GM12874 (cell line): ENCODE measurements at regions not wholly inside any gene's neighbourhood (a gene's known extent, or its start where the extent isn't known, plus 50 kb on each side); places are given as distances from the start of the nearest gene placed in this dataset.

Source experiments
- TF ChIP-seq, protein P1 (sequence below): IDR thresholded peaks from 2 replicates; pipeline ENCODE4 v1.5.1; 2011; ENCODE audit warnings: low read depth, mild to moderate bottlenecking, control low read depth, low read length, moderate library complexity; ENCODE audit not compliant: insufficient read depth

DNA sequence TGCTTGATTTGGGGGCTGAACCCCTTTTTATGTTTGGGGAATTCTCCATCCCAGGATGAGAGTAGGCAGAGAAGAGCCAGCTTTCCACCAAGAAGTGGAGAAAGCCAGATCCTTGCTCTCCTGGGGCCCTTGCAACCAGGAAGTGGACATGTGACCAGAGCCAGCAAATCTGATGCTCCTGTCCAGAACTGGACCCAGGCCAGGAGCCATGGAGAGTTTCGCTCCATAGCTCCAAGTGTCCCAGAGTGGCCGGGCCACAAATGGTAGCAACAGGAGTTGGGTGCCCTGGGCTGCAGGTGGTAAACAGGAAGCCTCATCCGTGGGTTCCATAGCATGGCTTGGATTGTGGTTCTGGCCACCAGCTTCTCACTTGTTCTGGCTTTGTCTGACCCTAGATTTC, 93.9 kb upstream of the CD82 start:
- TF ChIP-seq, protein P1, sequence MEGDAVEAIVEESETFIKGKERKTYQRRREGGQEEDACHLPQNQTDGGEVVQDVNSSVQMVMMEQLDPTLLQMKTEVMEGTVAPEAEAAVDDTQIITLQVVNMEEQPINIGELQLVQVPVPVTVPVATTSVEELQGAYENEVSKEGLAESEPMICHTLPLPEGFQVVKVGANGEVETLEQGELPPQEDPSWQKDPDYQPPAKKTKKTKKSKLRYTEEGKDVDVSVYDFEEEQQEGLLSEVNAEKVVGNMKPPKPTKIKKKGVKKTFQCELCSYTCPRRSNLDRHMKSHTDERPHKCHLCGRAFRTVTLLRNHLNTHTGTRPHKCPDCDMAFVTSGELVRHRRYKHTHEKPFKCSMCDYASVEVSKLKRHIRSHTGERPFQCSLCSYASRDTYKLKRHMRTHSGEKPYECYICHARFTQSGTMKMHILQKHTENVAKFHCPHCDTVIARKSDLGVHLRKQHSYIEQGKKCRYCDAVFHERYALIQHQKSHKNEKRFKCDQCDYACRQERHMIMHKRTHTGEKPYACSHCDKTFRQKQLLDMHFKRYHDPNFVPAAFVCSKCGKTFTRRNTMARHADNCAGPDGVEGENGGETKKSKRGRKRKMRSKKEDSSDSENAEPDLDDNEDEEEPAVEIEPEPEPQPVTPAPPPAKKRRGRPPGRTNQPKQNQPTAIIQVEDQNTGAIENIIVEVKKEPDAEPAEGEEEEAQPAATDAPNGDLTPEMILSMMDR, result no peak

DNA sequence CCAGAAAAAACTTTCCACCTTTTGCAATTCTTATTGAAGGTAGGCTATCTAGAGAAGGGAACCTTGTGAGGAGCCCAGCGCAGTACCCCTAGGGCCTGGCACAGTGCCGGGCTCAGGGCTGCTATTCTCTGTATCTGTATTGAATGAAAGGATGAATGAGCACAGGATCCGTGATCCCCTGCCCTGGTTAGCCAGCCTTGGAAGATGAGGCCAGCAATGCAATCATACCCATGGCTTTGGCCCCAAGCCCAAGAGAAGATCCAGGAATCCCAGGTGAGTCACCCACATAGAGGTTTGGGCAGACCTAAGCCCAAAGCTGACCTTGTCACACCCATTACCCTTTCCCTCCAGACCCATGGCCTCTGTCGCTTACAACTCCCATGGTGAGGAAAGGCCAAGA, 92.5 kb upstream of the CD82 start:
- TF ChIP-seq, protein P1, result no peak

DNA sequence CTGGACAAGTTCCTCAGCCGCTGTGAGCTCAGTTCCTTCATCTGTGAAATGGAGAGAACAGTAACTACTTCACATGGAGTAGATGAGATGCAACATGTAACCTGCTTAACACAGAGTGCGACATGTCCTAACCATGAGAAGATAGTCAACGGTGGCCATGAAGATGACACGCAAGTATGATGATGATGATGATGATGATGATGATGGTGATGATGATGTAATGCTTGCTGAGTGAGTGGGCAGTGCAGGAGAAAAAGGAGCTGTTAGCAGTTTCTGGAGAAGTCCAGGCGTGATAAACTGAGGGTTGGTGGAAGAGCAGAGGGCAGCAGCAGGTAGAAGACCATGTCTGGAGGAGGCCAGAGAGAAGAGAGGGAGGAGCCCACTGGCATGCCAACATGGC, 90.8 kb upstream of the CD82 start:
- TF ChIP-seq, protein P1, result no peak

DNA sequence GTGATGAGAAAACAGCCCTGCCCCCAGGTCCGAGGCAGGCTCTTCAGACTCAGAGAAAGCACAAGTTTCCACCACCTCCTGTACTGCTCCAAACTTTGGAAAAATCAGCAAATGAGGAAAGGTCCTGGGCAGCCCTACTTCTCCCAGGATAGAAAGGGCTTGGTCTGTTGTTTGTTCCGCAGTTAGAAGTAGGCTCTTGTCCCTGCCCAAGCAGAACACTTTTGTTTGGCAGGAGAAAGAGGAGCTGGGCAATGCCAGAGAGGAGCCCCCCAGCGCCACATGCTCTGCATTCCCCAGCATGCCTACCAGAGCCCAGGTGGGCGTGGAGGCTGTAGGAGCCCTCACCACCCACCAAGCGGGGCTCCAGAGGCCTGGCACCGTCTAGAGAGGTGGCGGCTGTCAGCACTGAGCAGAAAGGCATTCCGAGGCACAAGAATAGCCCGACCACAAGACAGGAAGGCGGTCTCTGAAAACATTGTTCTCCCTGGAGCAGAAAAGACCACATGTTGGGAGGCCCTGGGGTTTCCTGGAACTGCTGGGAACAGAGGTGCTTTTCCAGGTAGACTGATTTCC, 90.3 kb upstream of the CD82 start:
- TF ChIP-seq, protein P1, result no peak

DNA sequence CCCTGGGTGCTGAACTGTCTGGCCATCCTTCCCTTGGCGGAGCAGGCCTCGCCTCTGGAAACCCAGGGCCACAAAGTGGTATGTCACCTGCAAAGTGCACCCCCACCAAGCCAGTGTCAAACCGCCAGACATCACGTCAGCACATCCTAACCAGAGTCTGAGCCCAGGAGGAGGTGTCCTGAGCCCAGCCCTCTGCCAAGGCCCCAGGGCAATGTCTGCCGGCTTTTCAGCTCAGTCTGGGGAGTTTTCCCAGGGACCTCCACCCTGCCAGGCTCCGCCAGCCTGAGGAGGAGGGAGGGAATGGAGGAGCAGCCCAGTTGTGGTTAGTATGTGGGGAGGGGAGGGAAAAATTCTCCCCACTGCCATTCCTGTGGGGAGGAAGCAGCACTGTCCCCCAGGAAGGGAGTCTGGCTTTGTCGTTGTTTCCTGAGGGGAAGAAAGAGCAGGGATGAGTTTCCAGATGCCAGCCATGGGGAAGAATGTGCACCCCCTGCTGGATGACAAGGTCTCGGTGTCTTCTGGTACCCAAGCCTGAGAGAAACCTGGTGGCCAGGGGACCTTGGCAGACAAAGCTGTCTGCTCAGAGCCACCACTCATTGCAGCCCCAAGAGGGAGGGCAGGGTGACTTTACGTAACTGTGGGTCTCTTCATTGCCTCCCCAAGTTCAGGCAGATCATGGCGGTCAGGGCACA, 81.4 kb upstream of the CD82 start:
- TF ChIP-seq, protein P1, result peak; percentile 32; the same call in 1 of the 2 replicates

DNA sequence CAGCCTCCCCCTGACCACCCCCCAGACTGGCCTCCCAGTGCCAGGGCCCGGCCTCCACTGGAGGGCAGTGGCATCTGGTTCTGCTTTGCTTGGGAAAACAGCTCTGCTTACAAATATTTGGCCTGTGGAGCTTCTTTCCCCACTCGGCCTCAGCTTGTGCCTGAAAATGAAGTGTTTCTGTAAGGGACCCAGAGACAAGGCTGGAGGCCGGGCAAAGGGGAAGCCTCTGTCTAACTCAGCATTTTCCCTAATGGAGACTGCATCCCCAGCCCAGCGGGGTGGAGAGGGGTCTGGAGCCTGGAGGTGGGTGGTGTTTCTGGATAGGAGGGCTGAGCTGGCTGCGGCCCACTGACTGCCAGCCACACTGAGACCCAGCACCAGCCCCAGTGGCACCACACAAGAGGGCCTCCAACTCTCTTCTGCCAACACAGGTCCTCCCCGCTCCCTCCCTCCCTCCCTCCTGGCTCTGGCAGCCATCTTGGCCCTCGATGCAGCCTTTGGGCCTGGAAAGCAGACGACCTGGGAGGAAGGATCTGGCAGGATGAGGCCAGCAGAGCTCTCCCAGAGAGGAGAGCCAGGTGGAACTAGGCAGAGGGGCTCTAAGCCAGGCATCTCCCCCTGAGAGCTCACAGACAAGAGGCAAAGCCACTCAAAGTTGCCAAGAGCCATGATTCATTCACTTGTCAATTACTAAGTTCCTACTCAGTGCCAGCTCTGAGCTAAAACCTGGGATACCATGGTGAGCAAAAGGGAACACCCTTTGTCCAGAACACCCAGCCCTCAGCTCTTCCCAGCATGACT, 77.1 kb upstream of the CD82 start:
- TF ChIP-seq, protein P1, result no peak

DNA sequence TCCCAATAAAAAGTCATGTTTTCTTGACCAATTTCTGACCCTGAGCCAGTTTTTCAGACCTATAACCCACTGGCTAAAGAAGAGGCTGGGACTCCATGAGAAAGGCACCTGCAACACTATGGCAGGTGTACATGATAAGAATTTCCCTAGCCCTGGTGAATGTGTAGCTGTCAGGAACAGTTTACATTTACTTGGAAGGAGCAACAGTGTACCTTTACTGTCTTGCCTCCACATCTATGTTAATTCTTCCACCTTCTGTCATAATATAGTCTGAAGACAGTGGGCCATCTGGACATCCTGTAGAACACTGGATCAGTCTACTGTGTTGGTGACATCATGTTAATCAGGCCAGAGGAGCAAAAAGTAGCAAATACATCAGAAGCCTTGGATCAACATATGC, 72.1 kb upstream of the CD82 start:
- TF ChIP-seq, protein P1, result no peak
